NCI-H146 (cell line): ENCODE measurements at regions not wholly inside any gene's neighbourhood (a gene's known extent, or its start where the extent isn't known, plus 50 kb on each side); places are given as distances from the start of the nearest gene placed in this dataset.

ENCODE experiments used
- DNase-seq: peaks from one replicate; lab custom pipeline; 2025; lab: John Stamatoyannopoulos, UW

- peak; percentile 36 for DNase-seq
These were observed 384.7 kb downstream of the PDCD6IP start for GRCh38 chr3:34183114-34183513.

GRCh38 chr3:34183611-34184340, 385.3 kb downstream of the PDCD6IP start:
- DNase-seq = peak; percentile 97

GRCh38 chr3:34185301-34185700, 386.9 kb downstream of the PDCD6IP start:
- DNase-seq = peak; percentile 82

- DNase-seq = no peak
These were observed 390.7 kb downstream of the PDCD6IP start for GRCh38 chr3:34189133-34189532.

- no peak for DNase-seq
These were observed 398.5 kb downstream of the PDCD6IP start for GRCh38 chr3:34196914-34197313.

GRCh38 chr3:34198309-34198708, 399.9 kb downstream of the PDCD6IP start:
- DNase-seq = no peak

GRCh38 chr3:34200576-34200975, 402.1 kb downstream of the PDCD6IP start:
- no peak for DNase-seq

GRCh38 chr3:34202975-34203374, 404.5 kb downstream of the PDCD6IP start:
- no peak for DNase-seq

GRCh38 chr3:34203386-34203785, 405.0 kb downstream of the PDCD6IP start:
- no peak for DNase-seq

- DNase-seq = no peak
These were observed 408.6 kb downstream of the PDCD6IP start for GRCh38 chr3:34207002-34207401.

- DNase-seq = no peak
These were observed 409.4 kb downstream of the PDCD6IP start for GRCh38 chr3:34207806-34208205.

- no peak for DNase-seq
These were observed 413.7 kb downstream of the PDCD6IP start for GRCh38 chr3:34212175-34212574.

GRCh38 chr3:34212656-34213055, 414.2 kb downstream of the PDCD6IP start:
- DNase-seq = peak; percentile 58

GRCh38 chr3:34213478-34213877, 415.0 kb downstream of the PDCD6IP start:
- peak; percentile 92 for DNase-seq

- DNase-seq = no peak
These were observed 418.4 kb downstream of the PDCD6IP start for GRCh38 chr3:34216711-34217335.

- no peak for DNase-seq
These were observed 420.4 kb downstream of the PDCD6IP start for GRCh38 chr3:34218706-34219385.

GRCh38 chr3:34219556-34219955, 421.1 kb downstream of the PDCD6IP start:
- no peak for DNase-seq

- no peak for DNase-seq
These were observed 427.5 kb downstream of the PDCD6IP start for GRCh38 chr3:34225821-34226366.

- peak; percentile 8 for DNase-seq
These were observed 431.4 kb downstream of the PDCD6IP start for GRCh38 chr3:34229876-34230275.

GRCh38 chr3:34235096-34235495, 436.7 kb downstream of the PDCD6IP start:
- no peak for DNase-seq

- DNase-seq = no peak
These were observed 439.5 kb downstream of the PDCD6IP start for GRCh38 chr3:34237946-34238345.

GRCh38 chr3:34238407-34238806, 440.0 kb downstream of the PDCD6IP start:
- DNase-seq = no peak

GRCh38 chr3:34239287-34239686, 440.9 kb downstream of the PDCD6IP start:
- no peak for DNase-seq
